ENCODE measurements at regions not wholly inside any gene's neighbourhood (a gene's known extent, or its start where the extent isn't known, plus 50 kb on each side); places are given as distances from the start of the nearest gene placed in this dataset.

DNA sequence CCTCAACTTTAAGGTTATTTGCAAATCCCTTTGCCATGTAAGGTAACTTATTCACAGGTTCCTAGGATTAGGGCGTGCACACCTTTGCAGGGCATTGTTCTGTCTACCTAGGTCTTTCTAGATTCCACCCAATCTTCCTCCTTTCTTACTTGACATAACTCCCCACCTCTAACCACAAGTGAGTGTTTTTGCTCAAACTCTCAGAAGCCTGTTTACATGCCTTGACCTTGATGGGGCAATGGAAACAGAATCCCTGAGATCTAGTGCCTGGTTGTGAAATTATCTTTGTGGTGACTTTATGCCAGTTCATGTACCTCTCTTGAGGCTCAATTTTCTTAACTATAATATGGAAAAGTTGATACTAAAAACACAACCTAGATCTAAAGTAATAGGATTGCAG lies 296.6 kb downstream of the TTLL7 start:
- H2AFZ ChIP-seq (ENCODE audit: low read length, unreplicated experiment) = no peak overlapping the region
- H3K27me3 ChIP-seq (ENCODE audit: insufficient read depth, low read length) = peaks cover 4% of the 10 kb centered on the region; the same call in 1 of the 2 replicates
- H3K4me3 ChIP-seq (ENCODE audit: low read depth, low read length) = no peak overlapping the region
- no peak overlapping the region for H3K27ac ChIP-seq (ENCODE audit: low read depth, low read length)
- H3K4me1 ChIP-seq (ENCODE audit: control insufficient read depth, insufficient read depth, low read length, unreplicated experiment) = no peaks in the 10 kb centered on the region
- H3K36me3 ChIP-seq (ENCODE audit: insufficient read depth, low read length) = no peaks in the 10 kb centered on the region
- H3K79me2 ChIP-seq (ENCODE audit: control insufficient read depth, insufficient read depth, low read length, unreplicated experiment) = no peaks in the 10 kb centered on the region

DNA sequence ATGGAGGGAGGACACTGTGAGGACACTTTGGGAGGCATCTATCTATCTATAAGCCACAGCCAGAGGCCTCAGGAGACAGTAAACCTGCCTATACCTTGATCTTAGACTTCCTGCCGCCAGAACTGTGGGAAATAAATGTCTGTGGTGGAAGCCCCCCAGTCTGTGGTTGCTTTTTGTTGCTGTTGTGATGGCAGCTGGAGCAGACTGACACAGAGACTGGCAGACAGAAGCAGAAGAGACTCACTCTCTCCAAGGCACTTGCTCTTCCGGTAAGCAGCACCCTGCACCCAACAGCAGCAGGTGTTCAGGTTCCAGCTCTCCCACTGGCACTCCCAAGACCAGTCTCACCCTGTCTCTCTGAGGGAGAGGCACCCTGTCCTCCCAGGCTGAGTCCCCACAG lies 297.6 kb downstream of the TTLL7 start:
- Histone ChIP-seq H3K79me2 (ENCODE audit: control insufficient read depth, insufficient read depth, low read length, unreplicated experiment) (no peaks in the 10 kb centered on the region), H2AFZ (ENCODE audit: low read length, unreplicated experiment) (no peak overlapping the region), H3K36me3 (ENCODE audit: insufficient read depth, low read length) (no peaks in the 10 kb centered on the region), H3K27me3 (ENCODE audit: insufficient read depth, low read length) (peaks cover 4% of the 10 kb centered on the region; the same call in 1 of the 2 replicates), H3K4me1 (ENCODE audit: control insufficient read depth, insufficient read depth, low read length, unreplicated experiment) (no peaks in the 10 kb centered on the region), H3K4me3 (ENCODE audit: low read depth, low read length) (no peak overlapping the region), H3K27ac (ENCODE audit: low read depth, low read length) (no peak overlapping the region)

DNA sequence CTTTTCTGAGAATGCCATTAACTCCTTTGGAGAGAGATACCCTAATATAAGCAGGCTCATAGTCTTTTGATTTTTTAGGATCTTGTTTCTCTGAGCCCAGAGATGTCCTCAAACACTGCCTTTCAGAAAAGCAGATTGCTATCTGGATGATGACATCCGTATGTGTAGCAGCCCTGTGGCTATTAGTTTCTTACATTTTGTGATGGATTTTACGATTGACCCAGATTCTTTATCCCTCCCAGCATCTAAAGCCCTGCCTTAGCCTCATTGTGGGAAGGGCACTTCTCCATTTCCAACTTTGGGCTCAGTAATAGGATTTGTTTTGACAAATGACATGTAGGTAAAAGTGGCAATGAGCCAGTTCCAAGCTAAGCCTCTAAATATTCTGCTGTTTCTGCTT lies 300.3 kb downstream of the TTLL7 start:
- no peak overlapping the region for H3K27ac ChIP-seq (ENCODE audit: low read depth, low read length)
- H3K4me1 ChIP-seq (ENCODE audit: control insufficient read depth, insufficient read depth, low read length, unreplicated experiment) = no peaks in the 10 kb centered on the region
- H3K79me2 ChIP-seq (ENCODE audit: control insufficient read depth, insufficient read depth, low read length, unreplicated experiment) = no peaks in the 10 kb centered on the region
- no peak overlapping the region for H3K4me3 ChIP-seq (ENCODE audit: low read depth, low read length)
- H3K27me3 ChIP-seq (ENCODE audit: insufficient read depth, low read length) = peaks cover 14% of the 10 kb centered on the region; the same call in 1 of the 2 replicates
- no peak overlapping the region for H2AFZ ChIP-seq (ENCODE audit: low read length, unreplicated experiment)
- no peaks in the 10 kb centered on the region for H3K36me3 ChIP-seq (ENCODE audit: insufficient read depth, low read length)

DNA sequence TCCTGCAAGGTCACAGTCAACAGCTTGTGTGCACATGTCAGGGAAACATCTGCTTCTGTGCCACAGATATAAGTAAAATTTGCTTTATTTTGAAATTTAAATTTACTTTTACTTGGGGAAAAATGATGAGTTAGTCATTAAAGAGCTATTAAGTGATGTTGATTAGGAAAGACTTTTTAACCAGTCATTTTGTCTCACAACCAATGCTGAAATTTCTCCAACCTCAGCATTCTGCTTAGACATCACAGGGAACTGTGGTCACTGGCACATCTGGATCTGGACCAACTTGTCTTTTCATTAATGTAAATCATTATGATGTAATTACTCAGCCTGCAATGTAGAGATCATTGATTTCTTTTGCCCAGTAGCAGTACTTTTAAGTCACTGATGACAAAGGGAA lies 301.0 kb downstream of the TTLL7 start:
- Histone ChIP-seq H3K27ac (ENCODE audit: low read depth, low read length) (no peak overlapping the region), H3K36me3 (ENCODE audit: insufficient read depth, low read length) (no peaks in the 10 kb centered on the region), H3K4me1 (ENCODE audit: control insufficient read depth, insufficient read depth, low read length, unreplicated experiment) (no peaks in the 10 kb centered on the region), H3K27me3 (ENCODE audit: insufficient read depth, low read length) (peaks cover 14% of the 10 kb centered on the region; the same call in 1 of the 2 replicates), H3K4me3 (ENCODE audit: low read depth, low read length) (no peak overlapping the region), H2AFZ (ENCODE audit: low read length, unreplicated experiment) (no peak overlapping the region), H3K79me2 (ENCODE audit: control insufficient read depth, insufficient read depth, low read length, unreplicated experiment) (no peaks in the 10 kb centered on the region)

DNA sequence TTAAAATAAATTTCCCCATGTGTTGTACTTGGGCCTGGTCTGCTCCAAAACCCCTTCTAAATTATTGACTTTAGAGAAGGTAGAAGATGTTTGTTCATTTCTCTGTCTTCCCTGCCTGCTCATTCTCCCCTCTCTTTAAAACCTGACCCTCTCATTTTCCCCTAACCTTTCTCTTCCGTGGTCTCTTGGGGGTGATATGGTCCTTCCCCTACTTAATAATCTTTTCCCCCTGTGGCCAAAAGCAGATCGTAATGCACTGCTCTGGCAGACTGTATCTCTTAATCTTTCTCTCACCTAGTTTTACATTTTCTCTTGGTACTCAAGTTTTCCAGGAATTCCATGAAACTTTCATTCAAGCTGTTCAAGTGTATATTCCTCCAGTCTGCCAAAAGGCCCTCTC lies 301.7 kb downstream of the TTLL7 start:
- Histone ChIP-seq H3K4me1 (ENCODE audit: control insufficient read depth, insufficient read depth, low read length, unreplicated experiment) (no peaks in the 10 kb centered on the region), H3K4me3 (ENCODE audit: low read depth, low read length) (no peak overlapping the region), H3K27me3 (ENCODE audit: insufficient read depth, low read length) (peaks cover 14% of the 10 kb centered on the region; the same call in 1 of the 2 replicates), H2AFZ (ENCODE audit: low read length, unreplicated experiment) (no peak overlapping the region), H3K36me3 (ENCODE audit: insufficient read depth, low read length) (no peaks in the 10 kb centered on the region), H3K27ac (ENCODE audit: low read depth, low read length) (no peak overlapping the region), H3K79me2 (ENCODE audit: control insufficient read depth, insufficient read depth, low read length, unreplicated experiment) (no peaks in the 10 kb centered on the region)

DNA sequence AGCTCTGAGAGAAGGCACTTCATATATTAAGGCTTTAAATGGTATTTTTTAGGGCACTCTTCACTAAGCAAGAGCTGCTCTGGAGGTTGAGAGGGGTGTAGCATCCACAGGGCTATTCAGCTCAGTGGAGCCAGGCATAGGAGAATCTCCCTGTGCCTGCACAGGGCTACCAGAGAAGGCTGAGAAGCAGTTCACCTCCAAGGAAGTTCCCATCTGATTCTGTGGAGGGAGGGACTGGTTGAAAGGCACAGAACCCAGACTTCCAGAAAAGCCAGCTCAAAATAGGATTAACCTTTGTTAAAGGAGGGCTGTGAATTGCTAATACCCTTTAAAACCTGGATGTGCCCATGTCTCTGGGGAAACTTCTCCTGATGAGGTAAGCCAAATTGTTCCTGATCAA lies 304.5 kb downstream of the TTLL7 start:
- Histone ChIP-seq H3K79me2 (ENCODE audit: control insufficient read depth, insufficient read depth, low read length, unreplicated experiment) (no peaks in the 10 kb centered on the region), H3K27me3 (ENCODE audit: insufficient read depth, low read length) (peaks cover 14% of the 10 kb centered on the region; the same call in 1 of the 2 replicates), H3K27ac (ENCODE audit: low read depth, low read length) (no peak overlapping the region), H3K36me3 (ENCODE audit: insufficient read depth, low read length) (no peaks in the 10 kb centered on the region), H3K4me1 (ENCODE audit: control insufficient read depth, insufficient read depth, low read length, unreplicated experiment) (no peaks in the 10 kb centered on the region), H3K4me3 (ENCODE audit: low read depth, low read length) (no peak overlapping the region), H2AFZ (ENCODE audit: low read length, unreplicated experiment) (no peak overlapping the region)

DNA sequence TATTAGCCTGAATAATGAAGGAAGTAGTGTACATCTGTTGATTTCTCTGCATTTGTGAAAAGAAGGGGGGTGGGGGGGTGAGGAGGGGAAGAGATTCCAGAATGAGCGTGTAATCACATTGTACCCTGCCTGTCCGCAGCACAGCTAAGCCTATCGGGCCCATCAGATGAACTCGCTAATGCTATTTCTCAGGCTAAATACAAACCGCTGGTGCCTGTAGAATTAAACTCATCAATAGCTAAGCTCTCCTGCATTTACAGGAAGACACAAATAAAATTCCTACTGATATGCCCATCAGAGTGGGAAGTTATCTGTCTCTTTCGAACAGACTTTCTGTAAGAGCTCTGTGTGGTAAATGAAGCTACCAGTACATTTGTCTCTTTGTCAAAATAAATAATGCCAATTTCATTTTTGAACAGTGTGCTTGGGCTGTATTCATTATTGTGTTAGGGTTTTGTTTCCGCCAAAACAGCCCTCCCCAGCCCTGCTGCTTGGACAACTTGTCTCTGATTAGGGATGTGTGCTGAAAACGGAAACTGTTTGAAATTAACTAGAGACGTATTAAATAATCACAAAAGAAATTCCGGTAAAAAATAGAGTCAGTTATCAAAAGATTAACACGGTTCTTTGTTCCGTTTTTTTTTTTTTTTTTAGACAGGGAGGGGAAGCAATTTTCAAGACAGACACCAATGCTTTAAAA lies 305.4 kb downstream of the TTLL7 start:
- no peaks in the 10 kb centered on the region for H3K4me1 ChIP-seq (ENCODE audit: control insufficient read depth, insufficient read depth, low read length, unreplicated experiment)
- no peaks in the 10 kb centered on the region for H3K36me3 ChIP-seq (ENCODE audit: insufficient read depth, low read length)
- no peak overlapping the region for H3K27ac ChIP-seq (ENCODE audit: low read depth, low read length)

DNA sequence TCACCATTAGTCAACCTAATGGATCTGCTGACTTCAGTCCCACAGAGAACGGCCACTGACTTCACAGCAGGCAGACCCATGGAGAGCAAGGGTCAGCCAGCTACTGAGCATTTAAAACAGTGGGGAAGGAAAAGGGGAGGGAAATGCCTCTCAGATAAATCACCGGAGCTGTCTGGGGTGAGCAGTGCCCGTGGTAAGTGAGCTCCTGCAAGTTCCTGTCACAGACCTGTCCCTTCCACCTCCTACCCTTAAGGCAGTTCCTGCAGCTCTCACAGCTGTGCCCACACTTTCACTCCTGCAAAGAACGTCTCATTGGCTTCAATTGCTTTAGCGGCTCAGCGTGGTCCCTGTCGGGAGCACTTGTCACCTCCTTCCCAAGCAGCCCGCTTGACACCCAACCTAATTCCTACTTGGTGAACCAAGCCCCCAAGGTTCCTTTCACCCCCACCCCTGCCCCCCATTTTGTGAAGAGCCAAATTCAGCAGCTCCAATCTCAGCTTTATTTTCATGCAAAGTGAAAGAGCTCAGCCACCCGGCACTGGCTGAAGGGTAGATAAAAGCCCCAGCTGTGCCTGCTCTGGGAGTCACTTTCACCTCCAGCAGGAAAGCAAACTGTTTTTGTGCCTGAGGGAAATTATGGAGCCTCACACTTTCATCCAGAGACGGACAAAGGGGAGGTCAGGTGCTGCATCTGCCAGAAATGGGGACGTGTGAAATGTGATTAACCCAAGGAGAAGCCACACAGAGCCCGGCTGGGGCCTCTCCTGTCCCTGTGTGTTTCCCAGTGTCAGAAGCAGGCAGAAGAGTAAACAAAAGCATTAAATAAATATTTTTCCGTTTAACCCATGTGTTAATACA lies 306.2 kb downstream of the TTLL7 start:
- Histone ChIP-seq H3K4me3 (ENCODE audit: low read depth, low read length) (peak overlapping the region; percentile 71), H3K27ac (ENCODE audit: low read depth, low read length) (no peak overlapping the region)

More for the DNA sequence above, 305.4 kb downstream of the TTLL7 start:
- peaks cover 14% of the 10 kb centered on the region; the same call in 1 of the 2 replicates for H3K27me3 ChIP-seq (ENCODE audit: insufficient read depth, low read length)
- H3K79me2 ChIP-seq (ENCODE audit: control insufficient read depth, insufficient read depth, low read length, unreplicated experiment) = no peaks in the 10 kb centered on the region
- H3K4me3 ChIP-seq (ENCODE audit: low read depth, low read length) = no peak overlapping the region
- no peak overlapping the region for H2AFZ ChIP-seq (ENCODE audit: low read length, unreplicated experiment)

DNA sequence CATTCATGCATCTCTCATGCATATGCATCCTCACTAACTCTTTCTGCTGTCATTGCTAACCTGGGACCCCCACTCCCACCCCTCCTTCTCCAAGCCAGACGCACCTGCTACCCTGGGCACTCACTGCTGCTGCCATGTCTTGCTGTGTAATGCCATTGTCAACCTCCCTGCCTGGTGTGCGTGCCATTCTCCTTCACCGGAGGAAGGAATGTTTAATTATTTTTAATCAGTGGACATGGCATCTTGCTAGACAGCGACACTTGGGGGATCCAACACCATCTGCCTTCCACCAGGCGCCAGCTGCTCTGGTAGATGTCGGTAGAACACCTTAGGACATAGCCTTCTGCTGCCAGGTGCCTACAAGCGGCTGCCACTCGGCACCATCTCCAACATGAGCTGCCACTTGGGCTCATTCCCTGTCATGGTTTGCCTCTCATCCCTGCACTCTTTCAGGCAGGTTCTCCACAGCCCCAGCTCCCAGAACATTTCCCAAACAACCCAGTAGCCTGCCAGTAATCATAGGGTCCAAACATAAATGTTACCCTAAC lies 306.9 kb downstream of the TTLL7 start:
- no peak overlapping the region for H3K4me3 ChIP-seq (ENCODE audit: low read depth, low read length)

More for the DNA sequence above, 306.2 kb downstream of the TTLL7 start:
- Histone ChIP-seq H3K79me2 (ENCODE audit: control insufficient read depth, insufficient read depth, low read length, unreplicated experiment) (no peaks in the 10 kb centered on the region), H3K27me3 (ENCODE audit: insufficient read depth, low read length) (0 out of 2 replicates have a peak, but pooled peaks cover 10% of the 10 kb centered on the region), H3K4me1 (ENCODE audit: control insufficient read depth, insufficient read depth, low read length, unreplicated experiment) (no peaks in the 10 kb centered on the region), H2AFZ (ENCODE audit: low read length, unreplicated experiment) (peak overlapping the region; percentile 38), H3K36me3 (ENCODE audit: insufficient read depth, low read length) (no peaks in the 10 kb centered on the region)

DNA sequence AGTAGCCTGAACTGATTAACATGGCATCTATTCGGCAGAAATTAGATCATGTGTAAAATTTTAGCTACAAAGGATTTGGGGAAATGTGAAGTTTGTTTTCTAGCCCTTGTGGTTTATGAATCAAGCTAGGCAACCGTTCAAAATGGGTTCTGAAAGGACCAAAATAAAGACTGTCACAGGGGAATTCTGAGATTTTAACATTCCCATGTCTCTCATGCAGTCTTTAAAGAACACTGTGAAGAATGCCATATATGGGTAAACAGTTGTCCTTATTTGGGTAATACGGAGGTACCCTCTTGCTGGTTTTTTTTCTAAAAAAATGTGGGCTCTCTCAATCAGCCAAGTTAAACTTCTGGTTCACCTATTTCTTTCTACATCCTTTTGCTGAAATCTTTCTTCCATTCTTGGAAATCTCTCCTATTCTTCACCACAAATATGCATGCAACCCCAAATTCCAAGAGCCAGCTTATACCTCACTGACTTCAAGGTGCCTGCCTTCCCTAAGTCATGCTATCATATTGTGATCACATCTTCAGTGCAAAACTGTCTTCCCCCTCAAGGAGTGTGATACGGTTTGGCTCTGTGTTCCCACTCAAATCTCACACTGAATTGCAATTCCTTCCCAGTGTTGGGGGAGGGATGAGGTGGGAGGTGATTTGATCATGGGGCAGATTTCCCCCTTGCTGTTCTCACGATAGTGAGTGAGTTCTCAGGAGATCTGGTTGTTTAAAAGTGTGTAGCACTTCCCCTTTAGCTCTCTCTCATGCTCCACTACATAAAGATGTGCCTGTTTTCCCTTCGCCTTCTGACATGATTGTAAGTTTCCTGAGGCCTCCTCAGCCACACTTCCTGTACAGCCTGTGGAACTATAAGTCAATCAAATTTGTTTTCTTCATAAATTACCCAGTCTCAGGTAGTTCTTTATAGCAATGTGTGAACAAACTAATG lies 308.7 kb downstream of the TTLL7 start:
- no peaks in the 10 kb centered on the region for H3K36me3 ChIP-seq (ENCODE audit: insufficient read depth, low read length)
- H3K4me1 ChIP-seq (ENCODE audit: control insufficient read depth, insufficient read depth, low read length, unreplicated experiment) = no peaks in the 10 kb centered on the region
- no peak overlapping the region for H3K27ac ChIP-seq (ENCODE audit: low read depth, low read length)
- H3K79me2 ChIP-seq (ENCODE audit: control insufficient read depth, insufficient read depth, low read length, unreplicated experiment) = no peaks in the 10 kb centered on the region
- no peak overlapping the region for H3K4me3 ChIP-seq (ENCODE audit: low read depth, low read length)
- no peaks in the 10 kb centered on the region for H3K27me3 ChIP-seq (ENCODE audit: insufficient read depth, low read length)
- H2AFZ ChIP-seq (ENCODE audit: low read length, unreplicated experiment) = no peak overlapping the region

More for the DNA sequence above, 306.9 kb downstream of the TTLL7 start:
- Histone ChIP-seq H3K36me3 (ENCODE audit: insufficient read depth, low read length) (no peaks in the 10 kb centered on the region), H3K4me1 (ENCODE audit: control insufficient read depth, insufficient read depth, low read length, unreplicated experiment) (no peaks in the 10 kb centered on the region), H3K27me3 (ENCODE audit: insufficient read depth, low read length) (0 out of 2 replicates have a peak, but pooled peaks cover 10% of the 10 kb centered on the region), H3K79me2 (ENCODE audit: control insufficient read depth, insufficient read depth, low read length, unreplicated experiment) (no peaks in the 10 kb centered on the region), H2AFZ (ENCODE audit: low read length, unreplicated experiment) (no peak overlapping the region), H3K27ac (ENCODE audit: low read depth, low read length) (no peak overlapping the region)

All from ACC112 (cell line).